ENCODE measurements at regions not wholly inside any gene's neighbourhood (a gene's known extent, or its start where the extent isn't known, plus 50 kb on each side); places are given as distances from the start of the nearest gene placed in this dataset.

DNA sequence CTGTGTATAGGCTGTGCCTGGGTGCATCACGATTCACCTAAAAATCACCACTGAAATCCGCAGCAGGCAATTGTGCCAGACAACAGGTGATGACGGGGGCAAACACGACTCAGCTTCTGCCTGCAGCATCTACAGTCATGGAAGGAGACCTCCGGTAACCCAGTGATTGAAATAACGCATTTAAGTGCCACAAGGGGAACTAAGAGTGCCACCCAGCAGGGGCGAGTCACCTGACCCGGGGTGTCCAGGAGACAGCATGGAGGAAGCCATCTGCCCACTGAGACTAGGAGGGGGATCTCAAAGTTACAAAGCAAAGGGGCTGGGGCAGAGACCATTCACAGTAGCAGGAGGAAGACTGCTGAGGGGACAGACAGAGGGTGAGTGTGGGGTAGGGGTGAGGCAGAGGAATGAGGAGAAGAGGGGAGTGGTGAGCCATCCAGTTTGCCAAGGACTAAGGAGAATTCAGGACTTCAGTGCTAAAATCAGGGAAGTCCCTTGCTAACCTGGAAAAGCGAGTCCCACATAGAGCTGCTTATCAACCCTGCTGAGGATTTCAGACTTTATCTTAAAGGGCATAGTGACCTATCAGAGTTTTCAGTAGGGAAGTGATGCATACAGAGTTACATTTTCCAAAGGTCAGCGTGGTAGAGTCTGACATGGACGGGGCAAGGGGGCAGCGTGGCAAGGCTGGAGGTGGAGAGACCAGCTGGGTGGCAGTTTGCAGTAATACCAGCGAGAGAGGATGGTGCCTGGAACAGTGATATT is 256.7 kb upstream of the HES1 start:
- no peak for DNase-seq

DNA sequence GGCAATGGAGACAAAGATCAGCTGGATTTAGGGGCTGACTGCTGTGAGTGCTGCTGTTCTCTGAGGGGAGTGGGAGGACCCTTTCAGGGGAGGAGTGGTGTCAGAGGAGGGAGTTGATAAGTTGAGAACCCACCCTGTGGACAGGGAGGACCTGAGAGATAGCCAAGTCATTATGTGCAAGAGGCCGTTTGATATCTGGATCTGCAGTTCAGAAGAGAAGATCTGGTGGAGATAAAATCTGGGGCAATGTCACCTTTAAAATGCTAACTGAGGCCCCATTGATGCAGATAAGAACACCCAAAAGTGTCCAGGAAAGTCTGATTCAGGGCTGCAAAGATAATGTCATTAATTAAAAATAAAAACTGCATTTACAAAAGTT is 256.1 kb upstream of the HES1 start:
- DNase-seq = no peak

DNA sequence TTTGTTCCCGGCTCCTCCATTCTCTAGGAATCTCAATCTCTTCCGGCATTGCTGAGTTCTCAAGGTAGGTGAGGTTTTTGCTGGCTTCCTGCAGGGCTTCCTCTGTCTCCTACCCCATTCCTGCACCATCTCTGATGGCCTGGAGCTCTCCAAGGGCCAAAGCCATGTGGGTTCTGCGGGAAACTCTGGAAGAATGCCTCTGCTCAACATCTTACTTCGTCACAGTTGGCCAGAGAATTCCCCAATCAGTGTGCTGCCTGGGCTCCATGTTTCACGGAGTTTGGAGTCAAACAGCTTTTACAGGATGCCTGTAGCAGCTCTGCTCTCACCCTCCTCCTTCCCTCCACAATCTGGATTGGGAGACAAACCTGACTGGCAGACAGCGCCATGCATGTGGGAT is 253.9 kb upstream of the HES1 start:
- DNase-seq = no peak

DNA sequence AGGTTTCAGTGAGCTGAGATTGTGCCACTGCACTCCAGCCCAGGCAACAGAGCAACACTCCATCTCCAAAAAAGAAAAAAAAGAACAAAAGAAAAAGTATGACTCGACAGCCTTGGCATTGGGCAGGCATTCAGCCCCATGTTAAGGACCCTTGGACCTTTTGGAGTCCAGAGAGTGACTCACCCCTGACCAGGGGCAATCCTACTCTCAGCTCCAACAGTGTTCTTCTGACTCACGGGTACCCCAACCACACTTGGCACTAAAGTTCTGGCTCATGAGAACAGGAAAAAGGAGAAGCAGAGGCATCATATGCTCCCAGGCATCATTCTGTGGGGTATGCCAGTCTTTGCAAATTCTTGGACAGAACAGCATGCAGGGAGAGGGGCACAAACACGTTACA is 252.4 kb upstream of the HES1 start:
- DNase-seq = no peak

DNA sequence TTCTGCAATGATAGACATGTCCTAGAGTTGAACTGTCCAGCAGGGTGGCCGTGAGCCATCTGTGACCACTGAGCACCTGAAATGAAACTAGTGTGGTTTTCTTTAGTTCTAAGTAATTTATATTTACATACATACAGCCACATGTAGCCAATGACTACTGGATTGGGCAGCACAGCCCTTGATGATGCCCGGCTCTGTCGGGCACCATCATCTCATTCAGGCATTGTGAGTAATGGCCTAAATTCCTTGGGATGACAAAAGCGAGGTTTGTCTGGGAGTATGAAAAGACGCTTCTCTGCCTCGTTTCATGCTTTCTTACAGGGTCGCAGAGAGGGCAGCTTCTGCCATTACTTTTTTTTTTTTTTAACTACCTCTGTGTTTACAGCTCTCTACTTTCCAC is 251.9 kb upstream of the HES1 start:
- no peak for DNase-seq

DNA sequence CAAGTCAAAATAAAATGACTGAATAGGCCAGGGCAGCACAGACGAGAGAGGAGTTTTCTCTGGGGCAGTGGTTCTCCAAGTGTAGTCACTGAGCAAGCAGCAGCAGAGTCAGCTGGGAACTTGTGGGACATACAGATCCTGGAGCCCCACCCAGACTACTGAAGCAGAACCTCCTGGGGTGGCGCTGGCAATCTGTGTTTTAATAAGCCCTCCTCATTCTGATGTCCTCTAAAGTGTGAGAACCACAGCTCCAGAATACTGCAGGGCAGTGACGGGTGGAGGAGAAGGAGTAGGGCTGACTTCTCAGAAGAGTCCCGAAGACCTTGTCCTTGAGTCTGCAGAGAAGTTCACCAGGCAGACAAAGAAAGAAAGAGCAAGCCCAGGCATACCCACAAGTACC is 251.3 kb upstream of the HES1 start:
- DNase-seq = no peak

DNA sequence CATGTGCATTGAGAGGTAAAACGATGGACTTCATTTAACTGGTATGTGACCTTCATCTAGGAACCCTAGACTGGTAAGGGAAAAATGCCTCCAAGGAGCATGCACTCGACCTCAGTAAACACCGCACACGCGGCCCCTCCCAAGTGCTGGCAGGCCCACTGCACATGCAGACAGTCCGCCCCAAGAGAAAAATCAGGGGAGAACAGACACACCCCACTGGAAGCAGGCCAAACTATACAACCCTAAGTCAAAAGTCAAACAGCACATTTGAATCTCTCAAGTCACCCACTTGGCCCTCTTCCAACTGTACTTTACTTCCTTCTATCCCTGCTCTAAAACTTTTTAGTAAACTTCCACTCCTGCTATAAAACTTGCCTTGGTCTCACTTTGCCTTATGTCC is 250.1 kb upstream of the HES1 start:
- no peak for DNase-seq

DNA sequence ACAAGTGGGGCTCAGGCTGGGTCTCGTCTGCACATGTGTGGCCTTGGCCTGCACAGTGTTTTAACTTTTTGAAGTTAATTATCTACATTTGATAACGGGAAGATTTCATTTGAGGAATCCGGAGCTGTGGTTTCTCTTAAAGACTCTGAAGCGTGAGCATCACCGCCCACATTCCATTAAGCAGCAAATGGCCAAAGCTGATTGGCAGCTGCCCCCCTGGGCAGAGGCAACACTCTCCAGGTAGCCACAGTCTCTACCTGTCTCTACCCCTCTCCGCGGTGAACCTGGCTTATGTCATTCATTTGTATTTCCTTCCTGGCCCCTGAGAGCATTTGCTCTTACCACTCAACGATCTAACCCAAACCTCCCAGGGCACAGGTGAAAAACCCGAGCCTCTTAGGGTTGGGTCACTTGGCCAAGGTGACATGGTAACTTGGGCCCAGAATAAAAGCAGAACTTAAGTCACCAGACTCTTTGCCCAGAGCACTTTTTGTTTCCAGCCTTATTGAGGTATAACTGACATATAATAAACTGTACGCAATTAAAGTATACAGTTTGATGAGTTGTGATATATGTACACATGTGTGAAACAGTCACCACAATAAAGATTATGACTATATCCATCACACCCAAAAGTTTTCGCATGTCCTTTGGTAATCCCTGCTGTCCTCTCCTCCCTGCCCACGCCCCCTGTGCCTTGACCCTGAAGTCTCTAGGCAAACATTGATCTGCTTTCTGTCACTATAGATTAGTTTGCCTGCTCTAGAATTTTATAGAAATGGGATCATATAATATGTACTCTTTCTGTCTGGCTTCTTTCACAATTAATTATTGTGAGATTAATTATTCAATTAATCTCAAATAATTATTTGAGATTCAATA is 245.7 kb upstream of the HES1 start:
- DNase-seq = no peak

DNA sequence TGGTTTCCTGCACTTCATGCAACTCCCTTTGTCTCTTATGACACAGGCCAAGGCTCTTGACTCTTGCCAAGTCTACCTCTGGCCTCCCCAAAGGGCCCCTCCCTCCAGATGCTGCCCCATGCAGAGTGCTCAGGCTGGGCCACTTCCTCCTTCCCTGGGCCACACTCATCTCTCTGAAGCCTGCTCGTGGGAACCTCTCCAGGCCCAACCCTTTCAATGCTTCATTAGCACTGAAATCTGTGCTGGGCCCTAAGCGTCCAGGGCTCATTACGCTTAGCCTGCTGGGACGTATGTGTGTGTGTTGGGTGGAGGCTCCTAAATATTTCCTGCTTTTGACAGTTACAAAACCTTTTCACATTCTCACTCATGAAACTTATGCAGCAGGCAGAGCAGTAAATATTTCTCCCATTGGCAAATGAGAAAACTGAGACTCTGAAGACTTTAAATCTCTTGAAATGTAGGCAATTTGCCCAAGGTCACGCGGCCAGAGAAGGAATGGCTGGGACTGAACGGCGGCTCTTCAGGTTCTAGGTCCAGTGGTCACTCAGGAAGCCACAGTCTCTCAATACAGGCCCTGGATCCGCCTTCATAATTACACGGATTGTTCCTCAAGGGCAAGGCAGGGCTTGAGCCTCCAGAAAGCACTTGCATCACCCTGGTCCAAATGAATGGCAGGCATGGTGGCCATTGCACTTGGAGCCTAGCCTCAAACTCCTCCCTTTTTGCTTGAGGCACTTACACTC is 241.7 kb upstream of the HES1 start:
- DNase-seq = no peak

DNA sequence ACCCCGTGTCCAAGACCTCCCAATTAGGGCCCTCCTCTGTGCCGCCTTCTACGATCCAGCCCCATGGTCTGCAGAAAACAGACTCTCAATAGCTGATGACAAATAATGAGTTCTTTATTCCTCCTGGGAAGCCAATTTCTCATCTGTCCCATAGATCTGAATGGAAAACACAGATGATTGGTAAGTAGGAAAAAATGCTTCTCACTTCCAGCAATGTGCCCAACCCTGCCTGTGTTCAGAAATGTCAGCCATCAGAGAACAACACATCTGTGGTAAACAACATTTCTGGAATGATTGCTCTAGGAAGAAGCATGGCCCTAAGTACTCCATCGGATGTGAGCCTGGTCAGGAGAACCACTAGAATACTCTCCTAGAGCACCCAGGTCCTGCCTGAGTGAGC is 240.5 kb upstream of the HES1 start:
- no peak for DNase-seq

DNA sequence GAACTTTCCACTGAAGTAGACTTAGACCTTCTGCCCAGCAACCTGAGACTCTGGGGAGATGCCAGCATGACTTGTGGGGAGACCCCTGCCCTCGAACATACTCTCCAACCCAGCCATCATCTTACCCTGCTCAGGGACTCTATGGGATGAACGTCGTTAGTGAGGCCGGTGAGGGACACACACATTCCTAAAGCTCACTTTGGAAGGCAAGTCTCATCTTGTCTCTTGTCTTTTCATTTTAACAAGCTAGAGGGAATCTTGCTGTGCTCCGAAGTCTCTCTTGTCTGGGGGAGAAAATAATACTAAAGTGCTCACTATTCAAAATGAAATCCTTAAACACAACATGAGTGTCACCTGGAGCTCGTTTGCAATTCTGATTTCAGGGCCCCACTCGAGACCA is 239.5 kb upstream of the HES1 start:
- DNase-seq = no peak

DNA sequence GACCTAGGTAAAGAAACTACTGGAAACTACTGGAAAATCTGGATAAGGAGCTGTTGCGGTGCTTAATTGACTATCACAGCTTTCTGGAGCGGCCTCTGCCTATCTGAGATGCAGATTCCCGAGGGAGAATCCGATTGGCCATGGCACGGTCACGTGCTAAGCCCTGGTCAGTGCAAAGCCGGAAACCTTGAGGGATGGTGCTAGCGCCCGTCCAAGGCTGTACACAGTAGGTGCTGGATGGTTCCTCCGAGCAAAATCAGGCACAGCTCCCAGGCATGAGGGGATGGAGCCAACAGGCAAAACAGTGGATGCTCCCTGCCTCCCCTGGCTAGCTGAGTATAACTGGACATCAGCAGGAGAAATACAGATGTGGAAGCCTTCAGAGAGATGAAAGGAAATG is 238.7 kb upstream of the HES1 start:
- DNase-seq = no peak

DNA sequence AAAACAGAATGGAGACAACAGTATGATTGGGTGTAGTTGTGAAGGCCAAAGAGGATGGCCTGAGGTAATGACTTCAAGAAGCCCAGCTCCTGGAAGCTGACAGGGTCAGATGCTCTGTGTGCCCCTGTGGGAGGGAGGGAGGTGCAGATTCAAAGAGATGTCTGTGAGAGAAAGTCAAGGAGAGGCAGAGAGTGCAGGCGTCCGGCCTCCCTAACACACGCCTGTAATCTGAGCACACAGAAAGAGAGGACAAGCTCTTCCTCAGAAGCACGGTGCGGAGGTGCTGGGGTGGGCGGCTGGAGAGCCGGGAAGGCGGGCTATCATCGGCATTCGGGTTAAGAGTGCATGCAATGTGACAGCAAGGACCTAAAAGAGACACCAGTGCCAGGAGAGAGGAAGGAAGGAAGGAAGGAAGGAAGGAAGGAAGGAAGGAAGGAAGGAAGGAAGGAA is 238.2 kb upstream of the HES1 start:
- no peak for DNase-seq

DNA sequence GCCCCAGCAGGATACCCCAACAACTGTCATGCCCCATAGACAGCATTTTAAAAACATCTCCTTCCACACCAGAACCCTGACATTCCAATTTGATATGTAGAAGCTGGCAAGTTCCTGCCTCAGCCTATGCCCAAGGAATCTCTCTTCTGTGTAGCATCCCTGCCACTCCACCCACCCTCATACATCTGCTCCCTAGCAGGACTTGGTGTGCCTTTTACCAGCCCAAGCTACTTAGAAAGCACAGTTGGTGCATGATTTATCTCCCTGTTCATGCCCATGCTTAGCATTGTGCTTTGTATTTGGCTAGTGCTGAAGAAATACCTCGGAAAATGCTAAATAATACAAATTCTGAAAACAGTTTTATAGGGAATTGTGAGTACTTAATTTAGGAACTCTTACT is 236.9 kb upstream of the HES1 start:
- DNase-seq = no peak

DNA sequence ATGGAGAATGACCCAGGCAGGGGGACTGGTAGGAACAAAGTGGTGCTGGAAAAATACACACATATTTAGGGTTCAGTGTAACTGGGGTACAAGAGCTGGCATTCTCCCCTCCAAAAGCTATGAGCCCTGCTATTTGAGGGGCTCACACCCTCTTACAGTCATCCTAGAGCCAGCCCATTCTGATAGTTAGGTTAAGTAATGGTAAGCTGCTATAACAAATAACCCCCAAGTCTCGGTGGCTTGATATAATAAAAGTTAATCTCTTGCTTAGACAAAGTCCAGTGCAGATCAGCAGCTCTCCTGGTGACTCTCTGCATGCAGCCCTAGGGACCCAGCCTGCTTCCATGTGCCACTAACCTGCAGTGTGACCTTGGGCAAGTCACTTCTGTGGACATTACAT is 234.9 kb upstream of the HES1 start:
- DNase-seq = no peak

DNA sequence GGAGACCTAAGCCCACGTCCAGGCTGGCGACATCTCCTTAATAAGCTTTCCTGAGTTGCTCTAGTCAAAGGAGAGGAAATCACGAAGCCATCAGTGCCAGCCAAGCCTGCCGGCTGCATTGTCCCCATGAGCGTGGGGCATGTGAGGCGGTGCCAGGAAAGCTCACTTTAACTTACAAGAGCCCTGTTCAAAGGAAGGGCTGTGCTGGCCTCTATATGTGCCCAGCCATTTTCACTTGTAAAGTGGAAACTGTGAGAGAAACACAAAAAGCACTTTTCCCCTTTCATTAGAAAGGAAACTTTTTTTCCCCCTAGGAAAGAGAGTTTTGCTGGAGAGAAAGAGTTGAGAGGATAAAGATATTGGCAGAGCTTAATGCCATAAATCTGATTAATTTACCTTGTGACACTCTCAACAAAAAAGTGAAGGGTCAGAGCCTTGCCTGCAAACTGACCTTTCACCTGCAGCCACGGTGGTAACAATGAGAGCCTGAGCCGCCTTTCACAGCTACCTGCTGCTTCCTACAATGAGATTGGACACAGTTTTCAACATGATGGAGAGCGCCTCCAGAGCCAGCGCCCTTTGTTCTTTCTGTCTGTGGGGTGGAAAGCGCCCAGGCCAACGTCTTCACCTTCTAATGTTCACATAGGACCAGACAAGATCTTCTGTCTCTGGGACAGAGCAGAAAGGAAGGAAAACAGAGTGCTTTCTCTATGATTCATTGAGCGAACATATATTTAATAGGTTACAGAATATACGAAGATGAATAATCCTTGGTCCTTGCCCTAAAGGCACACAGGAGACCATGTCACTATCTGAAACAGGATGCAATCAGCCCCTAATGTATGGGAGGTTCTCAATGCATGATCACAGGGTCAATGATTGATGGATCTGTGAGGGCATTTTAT is 233.1 kb upstream of the HES1 start:
- DNase-seq = no peak

DNA sequence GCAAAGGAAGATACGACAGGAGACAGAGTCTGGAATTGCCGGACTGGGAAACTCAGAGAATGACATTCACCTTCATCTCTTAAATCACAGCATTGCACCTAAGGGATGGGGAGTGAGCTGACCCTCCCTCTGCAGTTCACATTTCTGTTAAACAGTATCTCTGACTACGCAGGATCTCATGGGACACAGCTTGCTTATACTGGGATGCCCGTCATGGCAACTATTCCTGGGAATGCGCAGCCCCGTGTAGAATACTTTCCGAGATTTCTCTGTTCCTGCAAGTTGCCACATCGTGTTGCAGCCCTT is 232.5 kb upstream of the HES1 start:
- no peak for DNase-seq

DNA sequence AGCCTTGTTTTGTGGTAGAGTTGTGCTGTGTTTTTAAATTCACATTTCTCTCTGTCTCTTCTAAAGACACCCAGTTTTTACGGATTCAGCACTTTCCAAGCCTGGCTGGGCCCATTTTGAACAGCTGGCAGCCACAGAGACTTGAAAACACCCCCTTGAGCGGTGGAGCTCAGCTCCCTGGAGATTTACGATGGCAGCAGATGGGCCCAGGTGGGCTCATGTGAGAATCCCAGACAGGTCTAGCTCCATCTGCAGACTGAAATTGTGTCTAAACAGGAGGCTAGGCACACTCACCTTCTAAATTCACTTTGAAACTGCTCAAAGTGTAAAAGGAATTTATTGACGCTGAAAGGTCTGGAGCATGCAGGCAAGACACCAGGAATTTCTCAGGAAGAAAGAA is 232.0 kb upstream of the HES1 start:
- DNase-seq = no peak

DNA sequence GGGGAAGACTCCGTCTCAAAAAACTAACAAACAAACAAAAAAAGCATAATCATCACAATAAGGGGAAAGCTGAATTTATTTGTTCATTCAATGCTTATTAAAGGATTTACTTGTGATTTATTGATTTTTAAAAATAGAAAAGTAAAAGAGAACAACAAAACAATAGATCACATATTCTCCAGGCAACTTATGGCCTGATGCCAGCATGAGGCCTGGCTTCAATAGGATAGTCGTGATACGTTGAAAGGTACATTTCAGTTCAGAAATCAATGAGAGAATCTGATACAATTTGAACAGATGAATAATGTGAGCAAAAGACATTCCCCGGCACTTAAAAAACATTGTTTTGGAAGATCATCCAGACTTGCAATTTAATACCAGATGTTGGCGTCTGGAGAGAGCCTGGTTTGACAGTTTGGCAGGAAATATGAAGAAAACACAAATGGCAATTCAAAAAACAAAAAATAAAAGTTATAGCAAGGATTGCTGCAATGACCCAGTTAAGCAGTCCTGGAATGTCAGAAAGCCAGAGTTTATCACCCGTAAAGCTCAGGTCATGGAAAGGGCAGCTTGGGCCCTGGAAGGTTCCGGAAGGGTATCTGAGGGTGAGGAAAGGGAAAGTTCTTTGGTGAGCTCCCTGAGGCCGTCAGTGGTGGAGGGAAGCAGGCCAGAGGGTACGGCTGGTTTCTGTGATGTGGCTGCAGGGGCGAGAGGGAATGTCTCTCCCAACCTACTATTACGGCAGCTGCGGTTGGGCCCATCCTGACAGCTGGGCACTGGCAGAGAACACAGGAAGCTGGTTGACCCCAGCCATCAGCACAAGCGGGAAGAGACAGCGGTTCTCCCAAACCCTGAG is 230.2 kb upstream of the HES1 start:
- no peak for DNase-seq

DNA sequence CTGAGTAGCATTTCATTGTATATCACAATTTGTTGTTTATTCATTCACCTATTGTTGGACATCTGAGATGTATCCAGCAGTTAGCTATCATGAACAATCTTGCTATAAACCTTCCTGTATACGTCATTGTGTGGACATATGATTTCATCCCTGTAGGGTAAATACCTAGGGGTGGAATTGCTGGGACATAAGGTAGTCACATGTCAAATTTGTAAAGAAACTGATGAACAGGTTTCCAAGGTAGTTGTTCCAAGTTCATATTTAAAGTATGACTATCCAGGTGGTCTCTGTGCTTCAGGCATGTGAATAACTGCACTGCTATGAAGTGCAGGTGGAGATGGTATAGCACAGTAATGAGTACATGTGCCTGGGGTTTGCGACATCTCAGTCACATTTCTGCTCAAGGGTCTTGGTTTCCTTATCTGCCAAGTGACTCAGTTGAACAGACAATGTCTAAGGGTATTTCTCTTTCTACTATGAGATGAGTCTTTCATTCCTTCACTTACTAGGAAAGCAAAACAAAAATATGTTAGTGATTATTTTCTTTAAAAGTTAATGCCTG is 229.0 kb upstream of the HES1 start:
- no peak for DNase-seq

DNA sequence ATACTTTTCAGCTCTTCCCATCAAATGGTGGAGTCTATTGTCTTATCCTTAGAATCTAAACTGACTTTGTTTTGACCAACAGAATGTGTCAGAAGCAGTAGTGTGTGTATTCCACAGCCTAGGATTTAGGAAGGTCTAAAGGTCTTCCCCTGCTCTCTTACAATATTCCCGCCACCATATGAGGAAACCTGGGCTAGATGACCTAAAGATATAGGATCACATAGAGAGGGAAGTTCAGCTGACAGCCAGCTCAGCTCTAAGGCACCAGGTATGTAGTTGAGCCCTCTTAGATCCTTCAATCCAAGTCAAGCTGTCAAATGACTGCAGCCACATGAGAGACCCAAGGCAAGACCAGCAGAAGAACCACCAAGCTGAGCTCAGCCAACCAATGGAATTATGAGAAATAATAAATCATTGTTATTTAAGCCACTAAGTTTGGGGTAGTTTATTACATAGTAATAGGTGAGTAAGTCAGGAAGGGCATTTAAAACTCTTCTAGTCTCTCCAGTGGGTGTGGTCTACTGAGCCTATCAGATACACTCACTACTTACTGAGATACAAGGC is 227.7 kb upstream of the HES1 start:
- no peak for DNase-seq

Measured in CD4-positive, alpha-beta T cell treated with Interleukin-17A for 1 hour (primary cell).